ENCODE measurements at regions not wholly inside any gene's neighbourhood (a gene's known extent, or its start where the extent isn't known, plus 50 kb on each side); places are given as distances from the start of the nearest gene placed in this dataset.
A peak's percentile ranks its signal among the peaks of the same experiment; 100 is the strongest.

DNA sequence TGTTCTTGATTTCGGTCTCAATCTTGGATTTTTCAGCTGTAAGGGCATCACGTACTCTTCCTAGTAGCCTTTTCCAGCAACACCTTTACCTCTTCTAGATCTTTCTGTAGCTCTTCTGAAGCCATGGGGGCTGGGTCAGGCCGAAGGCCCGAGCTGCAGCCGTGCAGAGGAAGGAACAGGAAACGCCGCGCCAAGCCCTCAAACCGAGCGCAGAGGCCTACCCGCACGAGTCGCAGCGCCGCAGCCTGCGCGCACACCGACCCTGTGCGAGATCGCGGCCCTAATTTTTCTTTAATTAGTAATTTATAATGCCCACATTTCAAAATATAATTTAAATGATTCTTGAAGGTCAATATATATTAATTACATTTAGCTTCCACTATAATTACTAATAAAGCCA lies 483.8 kb downstream of the NUP35 start:
- TF ChIP-seq, protein P1, sequence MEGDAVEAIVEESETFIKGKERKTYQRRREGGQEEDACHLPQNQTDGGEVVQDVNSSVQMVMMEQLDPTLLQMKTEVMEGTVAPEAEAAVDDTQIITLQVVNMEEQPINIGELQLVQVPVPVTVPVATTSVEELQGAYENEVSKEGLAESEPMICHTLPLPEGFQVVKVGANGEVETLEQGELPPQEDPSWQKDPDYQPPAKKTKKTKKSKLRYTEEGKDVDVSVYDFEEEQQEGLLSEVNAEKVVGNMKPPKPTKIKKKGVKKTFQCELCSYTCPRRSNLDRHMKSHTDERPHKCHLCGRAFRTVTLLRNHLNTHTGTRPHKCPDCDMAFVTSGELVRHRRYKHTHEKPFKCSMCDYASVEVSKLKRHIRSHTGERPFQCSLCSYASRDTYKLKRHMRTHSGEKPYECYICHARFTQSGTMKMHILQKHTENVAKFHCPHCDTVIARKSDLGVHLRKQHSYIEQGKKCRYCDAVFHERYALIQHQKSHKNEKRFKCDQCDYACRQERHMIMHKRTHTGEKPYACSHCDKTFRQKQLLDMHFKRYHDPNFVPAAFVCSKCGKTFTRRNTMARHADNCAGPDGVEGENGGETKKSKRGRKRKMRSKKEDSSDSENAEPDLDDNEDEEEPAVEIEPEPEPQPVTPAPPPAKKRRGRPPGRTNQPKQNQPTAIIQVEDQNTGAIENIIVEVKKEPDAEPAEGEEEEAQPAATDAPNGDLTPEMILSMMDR (IDR thresholded peaks at IDR 0.05; ENCODE audit: low read depth, low read length, missing control alignments), result no peak
- H3K4me3 ChIP-seq (ENCODE audit: low read depth, low read length), result no peak overlapping the region
- DNase-seq (ENCODE audit: low read depth), result no peak

DNA sequence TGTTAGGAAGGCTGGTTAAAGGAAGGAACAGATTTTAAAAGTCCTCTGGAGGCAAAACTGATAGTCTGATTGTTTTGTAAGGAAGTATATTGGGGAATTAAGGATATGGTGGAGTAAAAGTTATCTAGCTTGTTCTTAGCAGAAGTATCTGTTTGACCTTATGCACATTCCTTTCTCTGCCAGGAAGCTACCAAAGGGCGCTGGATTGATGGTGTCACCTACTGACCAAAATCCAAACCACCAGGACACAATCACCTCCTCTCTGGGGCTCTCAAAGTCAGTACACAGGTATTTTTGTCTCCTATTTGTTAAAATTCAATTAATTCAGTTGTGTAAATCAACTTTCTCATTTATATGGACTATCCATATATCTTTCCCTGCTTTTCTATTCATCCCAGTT lies 484.5 kb downstream of the NUP35 start:
- DNase-seq (ENCODE audit: low read depth), result no peak
- no peak overlapping the region for H3K4me3 ChIP-seq (ENCODE audit: low read depth, low read length)
- TF ChIP-seq, protein P1 (IDR thresholded peaks at IDR 0.05; ENCODE audit: low read depth, low read length, missing control alignments), result no peak

DNA sequence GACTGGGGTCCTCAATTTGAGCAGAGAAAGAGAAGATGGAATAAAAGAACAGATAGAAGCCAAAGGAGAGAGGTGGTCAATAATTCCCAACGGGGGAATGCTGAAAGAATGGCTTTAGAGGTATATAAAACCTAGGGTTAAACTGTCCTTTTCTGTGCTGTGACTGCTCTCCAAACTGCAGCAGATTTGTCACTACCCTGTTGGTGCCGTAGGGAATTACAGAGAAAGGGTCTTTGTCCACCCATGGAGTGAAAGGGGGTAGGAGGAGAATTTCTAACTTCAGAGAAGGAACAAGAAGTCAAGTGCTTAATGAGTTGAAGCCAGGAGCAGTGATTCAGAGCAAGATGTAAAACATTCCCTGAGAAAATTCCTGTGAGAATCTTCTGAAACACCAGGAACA lies 486.5 kb downstream of the NUP35 start:
- TF ChIP-seq, protein P1 (IDR thresholded peaks at IDR 0.05; ENCODE audit: low read depth, low read length, missing control alignments), result peak; percentile 20
- H3K4me3 ChIP-seq (ENCODE audit: low read depth, low read length), result no peak overlapping the region
- no peak for DNase-seq (ENCODE audit: low read depth)

DNA sequence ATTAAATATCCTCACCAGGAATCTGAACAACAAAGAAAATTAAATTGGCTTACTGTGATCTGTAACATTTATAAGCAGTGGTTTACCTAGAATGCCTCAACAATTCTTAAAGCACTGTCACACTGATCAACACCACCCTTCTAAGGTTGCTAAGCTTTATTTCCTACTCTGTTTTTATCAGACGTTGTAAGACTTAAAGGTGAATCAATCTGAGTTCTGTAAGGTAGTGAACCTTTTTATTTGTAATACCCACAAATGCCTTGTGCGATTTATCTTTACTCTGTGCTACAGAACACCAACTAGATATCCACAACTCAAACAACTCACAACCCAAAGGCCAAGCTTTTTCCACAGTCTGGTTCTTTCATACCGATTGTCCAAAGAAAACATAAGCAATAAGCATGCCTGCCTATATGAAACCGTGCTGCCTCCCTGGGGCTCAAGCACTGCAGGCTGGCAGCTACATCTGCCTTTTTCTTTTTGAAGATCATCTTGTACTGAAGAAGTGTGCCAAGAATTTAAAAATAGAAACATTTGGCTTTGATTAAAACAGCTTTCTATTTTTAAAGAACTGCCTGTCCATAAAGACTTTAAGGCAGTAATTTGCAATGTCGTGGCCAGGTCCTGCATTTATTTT lies 490.7 kb downstream of the NUP35 start:
- TF ChIP-seq, protein P1 (IDR thresholded peaks at IDR 0.05; ENCODE audit: low read depth, low read length, missing control alignments), result no peak
- no peak overlapping the region for H3K4me3 ChIP-seq (ENCODE audit: low read depth, low read length)
- no peak for DNase-seq (ENCODE audit: low read depth)

DNA sequence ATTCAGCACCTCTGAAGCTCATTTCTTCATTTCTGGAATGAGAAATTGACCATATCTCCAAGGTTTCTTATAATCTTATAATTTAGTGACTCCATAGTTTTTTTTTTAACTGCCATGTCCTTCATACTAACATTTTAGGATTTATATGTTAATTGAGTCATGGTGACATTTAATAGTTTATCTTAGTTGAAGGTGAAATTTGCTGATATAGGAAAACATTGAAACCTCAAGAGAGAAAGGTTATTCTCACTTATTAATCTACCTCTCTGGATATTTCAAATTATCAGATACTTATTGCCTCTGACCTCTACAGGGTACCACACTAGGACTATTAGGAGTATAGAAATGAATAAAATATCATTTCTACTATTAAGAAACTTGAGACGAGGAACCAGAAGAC lies 499.0 kb downstream of the NUP35 start:
- H3K4me3 ChIP-seq (ENCODE audit: low read depth, low read length), result no peak overlapping the region
- no peak for DNase-seq (ENCODE audit: low read depth)
- TF ChIP-seq, protein P1 (IDR thresholded peaks at IDR 0.05; ENCODE audit: low read depth, low read length, missing control alignments), result no peak

DNA sequence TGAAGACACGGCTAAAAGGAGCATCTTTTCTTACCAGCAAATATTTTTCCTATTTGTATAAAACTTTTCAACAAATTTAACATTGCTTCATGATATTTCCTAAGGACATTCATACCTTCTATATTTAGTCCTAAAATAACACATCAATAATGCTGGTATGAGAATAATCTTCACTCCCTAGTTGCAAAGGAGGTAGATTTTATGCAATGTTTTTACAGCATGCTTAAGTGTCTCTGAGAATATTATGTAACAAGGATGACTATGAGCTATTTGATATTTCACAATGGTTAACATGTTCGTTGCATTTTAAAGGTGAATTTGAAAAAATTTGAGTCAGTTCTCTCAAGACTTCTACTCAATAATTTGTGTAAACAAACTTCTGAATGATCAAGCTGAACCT lies 506.7 kb downstream of the NUP35 start:
- DNase-seq (ENCODE audit: low read depth), result no peak
- no peak overlapping the region for H3K4me3 ChIP-seq (ENCODE audit: low read depth, low read length)
- TF ChIP-seq, protein P1 (IDR thresholded peaks at IDR 0.05; ENCODE audit: low read depth, low read length, missing control alignments), result no peak

DNA sequence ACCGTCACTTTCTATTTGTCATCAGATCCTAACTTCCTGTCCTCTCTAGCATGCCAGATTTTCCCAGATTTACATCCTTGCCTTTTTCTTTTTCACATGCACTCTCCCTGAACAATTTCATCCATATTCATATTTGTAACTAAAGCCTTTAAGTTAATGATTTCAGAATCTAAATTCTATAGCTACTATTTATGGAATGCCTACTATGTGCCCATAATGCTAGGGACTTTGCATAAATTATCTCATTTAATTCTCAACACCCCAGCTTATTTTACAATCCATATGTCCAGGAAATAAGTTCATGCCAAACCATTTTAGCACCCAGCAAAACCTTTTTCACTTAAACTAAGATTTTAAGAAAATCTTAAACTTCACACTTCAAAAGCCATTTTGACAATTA lies 531.9 kb downstream of the NUP35 start:
- no peak overlapping the region for H3K4me3 ChIP-seq (ENCODE audit: low read depth, low read length)

More for the DNA sequence above, 531.9 kb downstream of the NUP35 start:
- TF ChIP-seq, protein P1 (IDR thresholded peaks at IDR 0.05; ENCODE audit: low read depth, low read length, missing control alignments), result no peak
- no peak for DNase-seq (ENCODE audit: low read depth)
